ENCODE measurements at regions not wholly inside any gene's neighbourhood (a gene's known extent, or its start where the extent isn't known, plus 50 kb on each side); places are given as distances from the start of the nearest gene placed in this dataset.

DNA sequence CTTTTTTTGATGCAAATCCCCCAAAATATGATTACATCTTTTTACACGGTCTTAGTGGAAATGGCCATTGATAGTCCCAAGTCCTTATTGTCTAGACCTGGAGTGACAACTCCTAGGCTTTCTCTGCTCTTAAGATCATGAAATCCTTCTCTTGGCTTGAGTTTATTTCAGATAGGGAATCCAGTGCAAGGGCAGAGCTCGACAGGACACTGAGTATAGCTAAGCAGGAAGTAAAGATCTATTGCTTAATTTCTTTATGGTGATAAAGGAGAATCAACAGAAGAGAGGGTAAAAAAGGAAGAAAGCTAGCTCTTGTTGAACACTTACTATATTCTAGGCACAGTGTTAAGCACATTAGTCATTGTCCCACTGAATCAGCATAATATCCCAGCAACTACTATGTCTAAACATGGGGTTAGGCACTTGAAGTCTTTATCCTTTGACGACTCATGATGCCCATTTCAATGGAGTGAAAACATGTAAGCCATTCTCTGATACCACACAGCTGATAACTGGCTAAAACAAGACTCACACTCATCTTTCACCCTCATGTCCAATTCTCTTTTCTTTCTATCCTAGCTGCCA lies 74.1 kb upstream of the LRATD1 start:
- Mint-ChIP-seq H3K9me3 (no peaks in the 10 kb centered on the region), H3K4me1 (ENCODE audit: low read depth) (no peaks in the 10 kb centered on the region), H3K27me3 (no peaks in the 10 kb centered on the region), H3K36me3 (ENCODE audit: low read depth) (no peaks in the 10 kb centered on the region), H3K4me3 (no peak overlapping the region), H3K27ac (no peak overlapping the region)
- CTCF ChIA-PET: no interaction called here
- ATAC-seq (no peak), DNase-seq (no peak)
- POLR2A ChIA-PET: no interaction called here
- intact Hi-C loops (cut with micrococcal nuclease): no loop called here
- TF ChIP-seq, protein P1, sequence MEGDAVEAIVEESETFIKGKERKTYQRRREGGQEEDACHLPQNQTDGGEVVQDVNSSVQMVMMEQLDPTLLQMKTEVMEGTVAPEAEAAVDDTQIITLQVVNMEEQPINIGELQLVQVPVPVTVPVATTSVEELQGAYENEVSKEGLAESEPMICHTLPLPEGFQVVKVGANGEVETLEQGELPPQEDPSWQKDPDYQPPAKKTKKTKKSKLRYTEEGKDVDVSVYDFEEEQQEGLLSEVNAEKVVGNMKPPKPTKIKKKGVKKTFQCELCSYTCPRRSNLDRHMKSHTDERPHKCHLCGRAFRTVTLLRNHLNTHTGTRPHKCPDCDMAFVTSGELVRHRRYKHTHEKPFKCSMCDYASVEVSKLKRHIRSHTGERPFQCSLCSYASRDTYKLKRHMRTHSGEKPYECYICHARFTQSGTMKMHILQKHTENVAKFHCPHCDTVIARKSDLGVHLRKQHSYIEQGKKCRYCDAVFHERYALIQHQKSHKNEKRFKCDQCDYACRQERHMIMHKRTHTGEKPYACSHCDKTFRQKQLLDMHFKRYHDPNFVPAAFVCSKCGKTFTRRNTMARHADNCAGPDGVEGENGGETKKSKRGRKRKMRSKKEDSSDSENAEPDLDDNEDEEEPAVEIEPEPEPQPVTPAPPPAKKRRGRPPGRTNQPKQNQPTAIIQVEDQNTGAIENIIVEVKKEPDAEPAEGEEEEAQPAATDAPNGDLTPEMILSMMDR (IDR thresholded peaks at IDR 0.05): no peak

DNA sequence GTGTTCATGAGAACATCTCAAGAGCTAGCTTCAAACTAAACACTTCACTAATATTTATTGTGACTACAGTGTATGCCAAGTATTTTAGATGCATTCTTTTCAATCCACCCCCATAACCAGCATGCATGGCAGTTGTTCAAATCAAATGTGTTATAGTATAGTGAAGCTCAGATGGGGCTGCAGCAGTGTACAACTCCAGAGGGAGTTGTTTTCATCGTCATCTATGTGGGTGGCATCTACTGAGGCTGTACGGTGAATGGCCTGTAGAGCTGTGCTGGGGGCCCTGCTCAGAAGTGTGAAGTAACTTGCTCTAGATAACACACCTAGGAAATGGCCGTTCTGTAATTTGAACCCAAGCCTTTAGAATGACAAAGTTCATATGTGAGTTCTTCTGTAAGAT lies 71.8 kb upstream of the LRATD1 start:
- TF ChIP-seq, protein P1 (IDR thresholded peaks at IDR 0.05): no peak
- Mint-ChIP-seq H3K36me3 (ENCODE audit: low read depth) (no peaks in the 10 kb centered on the region), H3K4me3 (no peak overlapping the region), H3K27ac (no peak overlapping the region), H3K9me3 (no peaks in the 10 kb centered on the region), H3K27me3 (no peaks in the 10 kb centered on the region), H3K4me1 (ENCODE audit: low read depth) (no peaks in the 10 kb centered on the region)
- no peak for ATAC-seq
- intact Hi-C loops (cut with micrococcal nuclease): no loop called here
- no peak for DNase-seq
- ChIA-PET CTCF (interaction anchor here (1.0 kb wide), 1 partner anchor 10 kb away, joined by 3 read pairs; no protein-coding TSS in a partner anchor), POLR2A (no interaction called here)

DNA sequence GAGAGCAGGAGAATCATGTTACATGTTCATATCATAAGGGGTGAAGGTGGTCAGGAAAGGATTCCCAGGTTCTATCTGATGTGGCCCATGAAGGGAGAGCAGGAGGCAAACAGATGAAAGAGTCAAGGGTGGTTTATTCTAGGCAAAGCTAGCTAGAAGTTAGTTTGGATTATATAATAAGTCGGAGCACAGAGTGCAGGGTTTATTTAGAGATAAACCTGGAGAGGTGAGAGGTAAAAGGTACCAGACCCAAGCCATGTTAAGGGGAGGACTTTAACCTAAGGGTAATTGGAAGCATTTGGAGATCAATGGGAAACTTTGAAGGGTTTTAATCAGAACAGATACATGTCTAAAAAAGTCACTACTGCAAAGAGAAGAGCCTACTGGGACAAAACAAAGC lies 69.2 kb upstream of the LRATD1 start:
- no peaks in the 10 kb centered on the region for H3K27me3 Mint-ChIP-seq
- DNase-seq: no peak
- ATAC-seq: no peak
- intact Hi-C loops (cut with micrococcal nuclease): no loop called here
- H3K36me3 Mint-ChIP-seq (ENCODE audit: low read depth): no peaks in the 10 kb centered on the region
- no peak overlapping the region for H3K4me3 Mint-ChIP-seq
- TF ChIP-seq, protein P1 (IDR thresholded peaks at IDR 0.05): no peak
- H3K9me3 Mint-ChIP-seq: no peaks in the 10 kb centered on the region
- POLR2A ChIA-PET: no interaction called here
- H3K4me1 Mint-ChIP-seq (ENCODE audit: low read depth): no peaks in the 10 kb centered on the region
- CTCF ChIA-PET: no interaction called here
- H3K27ac Mint-ChIP-seq: no peak overlapping the region

DNA sequence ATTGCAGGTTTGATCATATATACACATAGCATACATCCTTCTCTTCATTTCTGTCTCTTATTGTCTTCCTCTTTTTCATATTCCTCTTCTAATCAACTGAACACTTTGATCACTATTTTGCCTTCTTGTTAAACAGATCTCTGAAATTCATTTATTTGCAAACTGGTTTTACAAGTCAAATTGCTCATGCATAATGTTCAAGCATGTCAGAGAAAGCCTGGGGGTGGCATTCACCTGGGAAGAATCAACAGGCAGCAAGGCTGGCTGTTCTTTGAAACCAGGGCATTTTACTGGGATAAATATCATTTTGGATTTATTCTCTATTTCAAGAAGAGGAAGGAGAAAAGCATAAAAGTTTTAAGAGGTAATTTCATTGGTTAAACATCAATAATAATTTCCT lies 66.9 kb upstream of the LRATD1 start:
- H3K4me3 Mint-ChIP-seq: no peak overlapping the region
- TF ChIP-seq, protein P1 (IDR thresholded peaks at IDR 0.05): no peak

DNA sequence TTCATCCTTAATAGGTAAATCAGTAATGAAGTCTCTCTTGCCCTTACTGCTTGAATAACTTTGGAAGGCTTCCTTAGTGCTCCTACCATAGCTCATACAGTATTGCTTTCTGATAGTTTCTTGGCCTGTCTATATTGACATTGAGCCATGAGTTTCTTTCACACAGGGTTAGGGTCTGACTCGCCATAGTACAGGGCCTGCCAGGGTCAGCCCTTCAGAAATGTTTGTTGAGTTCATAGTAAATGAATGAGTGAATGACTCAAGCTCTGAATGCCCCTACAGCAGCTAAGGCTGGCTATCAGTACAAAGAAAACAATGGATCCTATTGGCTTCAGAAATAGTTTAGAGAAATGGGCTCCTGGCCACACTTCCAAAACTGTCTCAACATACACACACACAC lies 65.0 kb upstream of the LRATD1 start:
- ChIA-PET CTCF (no interaction called here), POLR2A (no interaction called here)
- Mint-ChIP-seq H3K27me3 (no peaks in the 10 kb centered on the region), H3K27ac (no peak overlapping the region), H3K9me3 (no peaks in the 10 kb centered on the region), H3K4me3 (no peak overlapping the region), H3K4me1 (ENCODE audit: low read depth) (no peaks in the 10 kb centered on the region), H3K36me3 (ENCODE audit: low read depth) (no peaks in the 10 kb centered on the region)
- no peak for ATAC-seq
- intact Hi-C loops (cut with micrococcal nuclease): no loop called here
- DNase-seq: no peak
- TF ChIP-seq, protein P1 (IDR thresholded peaks at IDR 0.05): no peak

More for the DNA sequence above, 66.9 kb upstream of the LRATD1 start:
- H3K27me3 Mint-ChIP-seq: no peaks in the 10 kb centered on the region
- intact Hi-C loops (cut with micrococcal nuclease): no loop called here
- no peak for DNase-seq
- H3K36me3 Mint-ChIP-seq (ENCODE audit: low read depth): no peaks in the 10 kb centered on the region
- H3K4me1 Mint-ChIP-seq (ENCODE audit: low read depth): no peaks in the 10 kb centered on the region
- H3K27ac Mint-ChIP-seq: no peak overlapping the region
- POLR2A ChIA-PET: no interaction called here
- CTCF ChIA-PET: no interaction called here
- no peak for ATAC-seq
- no peaks in the 10 kb centered on the region for H3K9me3 Mint-ChIP-seq

Data from activated CD8-positive, alpha-beta T cell treated with anti-CD3 and anti-CD28 coated beads for 36 hours (primary cell).